Upper lobe of left lung (tissue), 6 donors: ENCODE measurements at regions not wholly inside any gene's neighbourhood (a gene's known extent, or its start where the extent isn't known, plus 50 kb on each side); places are given as distances from the start of the nearest gene placed in this dataset.

Experiments
- ATAC-seq, 2 donors: fragments of 200-7000 bp; cut with Tn5 transposase; one replicate each; pipeline ENCODE4 v1.9.1; 2022; ENCODE audit warnings: mild to moderate bottlenecking in 2 of 2, moderate library complexity in 2 of 2; ENCODE audit not compliant: low FRiP score in 2 of 2
- DNase-seq, 2 donors: peaks; one replicate each; pipeline ENCODE4 v3.0.0-alpha.2; 2019 to 2020
- H3K27ac ChIP-seq, 4 donors: fragments of 200-600 bp; sonication (generic); one replicate each; pipeline ENCODE4 v1.5.1; 2016 to 2019
- H3K27me3 ChIP-seq, 4 donors: fragments of 200-600 bp; sonication (generic); one replicate each; pipeline ENCODE4 v1.5.1; 2017 to 2019
- H3K36me3 ChIP-seq, 4 donors: fragments of 200-600 bp; sonication (generic); one replicate each; pipeline ENCODE4 v1.5.1; 2016 to 2019
- H3K4me1 ChIP-seq, 4 donors: fragments of 200-600 bp; sonication (generic); one replicate each; pipeline ENCODE4 v1.5.1; 2018 to 2019
- H3K4me3 ChIP-seq, 4 donors: fragments of 200-600 bp; sonication (generic); one replicate each; pipeline ENCODE4 v1.5.1; 2017 to 2019; ENCODE audit warnings: mild to moderate bottlenecking in 2 of 4, moderate library complexity in 1 of 4
- H3K9me3 ChIP-seq, 4 donors: fragments of 200-600 bp; sonication (generic); one replicate each; pipeline ENCODE4 v1.5.1; 2018 to 2019
- CTCF ChIP-seq, 6 experiments: fragments of 450-650 bp in 4 of 6; fragments of 200-600 bp in 2 of 6; sonication (generic) in 2 of 6; IDR thresholded peaks; one replicate each; pipeline ENCODE4 v1.5.1; 2016 to 2019; ENCODE audit warnings: antibody characterized with exemption in 6 of 6
- EP300 ChIP-seq, 4 donors: sonication (generic); formaldehyde crosslinking; IDR thresholded peaks; one replicate each; pipeline ENCODE4 v1.5.1; 2017; ENCODE audit warnings: antibody characterized with exemption in 4 of 4, control low read depth in 2 of 4
- POLR2A ChIP-seq, 4 donors: fragments of 450-650 bp; IDR thresholded peaks; one replicate each; pipeline ENCODE4 v1.5.1; 2016 to 2017; ENCODE audit warnings: antibody characterized with exemption in 4 of 4, mild to moderate bottlenecking in 2 of 4
- POLR2AphosphoS5 ChIP-seq, 2 donors: sonication (generic); formaldehyde crosslinking; IDR thresholded peaks; one replicate each; pipeline ENCODE4 v1.5.1; 2017; ENCODE audit warnings: antibody characterized with exemption in 2 of 2
- WGBS, 2 donors: methylation state at CpG; one replicate each; pipeline ENCODE4 v1.1.5; 2017 to 2018; 5-methylcytosine and 5-hydroxymethylcytosine counted together
- donor health status: DM: no; HTN: no; CAD: no; lungs with moderate emphysema.
- donor health status: DM: no; HTN: yes; CAD: no; lungs with severe emphysema.

DNA sequence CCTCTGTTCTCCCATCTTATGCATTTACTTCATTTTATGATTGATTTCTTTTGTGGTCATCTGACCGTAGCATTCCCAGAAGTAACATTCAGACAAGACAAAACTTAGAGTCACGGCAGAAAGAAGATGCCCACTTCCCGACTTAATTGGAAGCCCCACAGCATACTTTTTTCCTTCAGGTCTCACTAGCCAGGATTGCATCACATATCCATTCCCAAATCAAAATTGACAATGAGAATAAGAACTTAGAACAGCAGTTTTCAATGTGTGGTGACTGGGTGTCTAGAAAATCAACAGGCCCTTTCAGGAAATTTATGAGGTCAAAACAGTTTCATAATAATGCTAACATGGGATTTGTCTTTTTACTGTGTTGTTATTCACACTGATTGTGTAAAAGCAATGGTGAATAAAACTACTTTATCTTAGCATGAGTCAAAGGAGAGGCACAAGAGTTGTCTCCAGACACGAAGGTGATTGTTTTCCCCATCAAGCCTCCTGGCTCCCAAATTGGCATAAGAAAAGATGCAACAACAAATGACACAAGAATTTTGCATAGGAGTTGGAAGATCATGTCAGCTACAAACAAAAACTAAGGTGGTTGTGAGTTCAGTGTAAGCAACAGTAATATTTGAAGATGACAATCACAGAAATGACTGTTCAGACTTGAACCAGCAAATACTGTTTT lies 493.9 kb downstream of the HTR7 start:
- H3K4me1 ChIP-seq = no peaks in the 10 kb centered on the region
- no peak overlapping the region for H3K4me3 ChIP-seq
- no peaks in the 10 kb centered on the region for H3K27me3 ChIP-seq
- H3K9me3 ChIP-seq = no peaks in the 10 kb centered on the region
- no peak overlapping the region for H3K27ac ChIP-seq
- no peaks in the 10 kb centered on the region for H3K36me3 ChIP-seq
- no peak for TF ChIP-seq CTCF (IDR thresholded peaks at IDR 0.05)
- TF ChIP-seq POLR2AphosphoS5 (IDR thresholded peaks at IDR 0.05) = no peak
- TF ChIP-seq EP300 (IDR thresholded peaks at IDR 0.05) = no peak
- TF ChIP-seq POLR2A (IDR thresholded peaks at IDR 0.05) = no peak
- DNase-seq = no peak
- no peak for ATAC-seq
- WGBS, 2 donors = 75 to 86% methylated on average over 4 of the region's 4 CpGs

GRCh38 chr10:90372451-90372850 lies 485.4 kb downstream of the HTR7 start:
- Histone ChIP-seq H3K9me3 (peaks cover 0 to 6% (median 0%) of the 10 kb centered on the region in 4 donors), H3K36me3 (no peaks in the 10 kb centered on the region), H3K27me3 (no peaks in the 10 kb centered on the region), H3K4me1 (no peaks in the 10 kb centered on the region), H3K4me3 (no peak overlapping the region), H3K27ac (no peak overlapping the region)
- WGBS, 2 donors = 65 to 69% methylated on average over 2 of the region's 2 CpGs
- TF ChIP-seq POLR2A (IDR thresholded peaks at IDR 0.05) (no peak), POLR2AphosphoS5 (IDR thresholded peaks at IDR 0.05) (no peak), CTCF (IDR thresholded peaks at IDR 0.05) (no peak), EP300 (IDR thresholded peaks at IDR 0.05) (no peak)
- ATAC-seq (no peak), DNase-seq (no peak)

- ATAC-seq = no peak
- H3K9me3 ChIP-seq = peaks cover 0 to 6% (median 0%) of the 10 kb centered on the region in 4 donors
- no peak overlapping the region for H3K4me3 ChIP-seq
- 52 to 63% methylated on average over 1 of the region's 1 CpG for WGBS, 2 donors
- no peak for DNase-seq
- H3K4me1 ChIP-seq = no peaks in the 10 kb centered on the region
- no peak overlapping the region for H3K27ac ChIP-seq
- H3K27me3 ChIP-seq = no peaks in the 10 kb centered on the region
- no peaks in the 10 kb centered on the region for H3K36me3 ChIP-seq
- TF ChIP-seq POLR2AphosphoS5 (IDR thresholded peaks at IDR 0.05) (no peak), EP300 (IDR thresholded peaks at IDR 0.05) (no peak), CTCF (IDR thresholded peaks at IDR 0.05) (no peak), POLR2A (IDR thresholded peaks at IDR 0.05) (no peak)
Measured at GRCh38 chr10:90373911-90374310, 483.9 kb downstream of the HTR7 start.

- Histone ChIP-seq H3K27me3 (no peaks in the 10 kb centered on the region), H3K36me3 (no peaks in the 10 kb centered on the region), H3K27ac (no peak overlapping the region), H3K9me3 (no peaks in the 10 kb centered on the region), H3K4me1 (no peaks in the 10 kb centered on the region), H3K4me3 (no peak overlapping the region)
- TF ChIP-seq CTCF (IDR thresholded peaks at IDR 0.05) (no peak), POLR2AphosphoS5 (IDR thresholded peaks at IDR 0.05) (no peak), EP300 (IDR thresholded peaks at IDR 0.05) (no peak), POLR2A (IDR thresholded peaks at IDR 0.05) (no peak)
- 87 to 90% methylated on average over 3 of the region's 3 CpGs for WGBS, 2 donors
- DNase-seq (no peak), ATAC-seq (no peak)
Measured at GRCh38 chr10:90378524-90379076, 479.2 kb downstream of the HTR7 start.

- WGBS, 2 donors = 54 to 55% methylated on average over 2 of the region's 2 CpGs
- Histone ChIP-seq H3K4me3 (no peak overlapping the region), H3K27me3 (no peaks in the 10 kb centered on the region), H3K4me1 (no peaks in the 10 kb centered on the region), H3K9me3 (no peaks in the 10 kb centered on the region), H3K27ac (no peak overlapping the region), H3K36me3 (no peaks in the 10 kb centered on the region)
- TF ChIP-seq POLR2AphosphoS5 (IDR thresholded peaks at IDR 0.05) = no peak
- no peak for TF ChIP-seq POLR2A (IDR thresholded peaks at IDR 0.05)
- TF ChIP-seq CTCF (IDR thresholded peaks at IDR 0.05) = no peak
- TF ChIP-seq EP300 (IDR thresholded peaks at IDR 0.05) = no peak
- ATAC-seq = no peak
- no peak for DNase-seq
Measured at GRCh38 chr10:90381468-90381867, 476.4 kb downstream of the HTR7 start.
